Renal cortex interstitium (tissue), 11 donors: ENCODE measurements at regions not wholly inside any gene's neighbourhood (a gene's known extent, or its start where the extent isn't known, plus 50 kb on each side); places are given as distances from the start of the nearest gene placed in this dataset.
"Not testable (repeated sequence)": the region's sequence is repeated elsewhere in the genome, so short reads cannot be mapped to it uniquely, and the experiment has no call there.

Experiments used
- DNase-seq, 11 donors: peaks; one replicate each; pipeline ENCODE4 v3.0.0-alpha.2; 2013; ENCODE audit warnings: low read depth in 9 of 11, low spot score in 4 of 11; ENCODE audit errors: extremely low read depth in 1 of 11

DNA sequence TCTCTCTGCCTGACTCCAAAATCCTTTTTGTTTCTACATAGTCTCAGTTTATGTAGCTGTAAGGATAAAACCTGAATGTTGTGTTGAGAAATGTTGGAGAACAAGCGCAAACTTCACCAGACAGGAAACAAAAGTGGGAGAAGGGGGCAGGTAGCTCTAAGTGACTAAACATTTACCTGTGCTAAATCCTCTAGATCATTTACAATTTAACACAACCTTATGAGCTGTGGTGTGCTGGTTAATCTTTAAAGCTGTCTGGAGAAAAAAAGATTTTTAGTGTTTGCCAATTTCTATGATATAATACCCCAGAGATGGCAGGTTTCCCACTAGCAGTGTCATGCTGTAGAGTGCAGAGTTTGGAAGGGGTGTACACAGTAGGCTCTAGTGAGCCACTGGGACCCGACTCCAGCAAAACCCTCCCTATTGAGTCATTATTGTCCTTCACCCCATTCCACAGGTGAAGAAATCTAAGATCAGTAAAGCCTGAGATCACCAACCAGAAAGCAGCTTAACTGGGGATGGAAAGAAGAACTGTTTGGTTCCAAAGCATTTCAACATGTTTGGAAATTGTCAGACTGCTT is 992.0 kb downstream of the DCDC2C start:
- peak in 1 of 11 donors; percentile 9 for DNase-seq

DNA sequence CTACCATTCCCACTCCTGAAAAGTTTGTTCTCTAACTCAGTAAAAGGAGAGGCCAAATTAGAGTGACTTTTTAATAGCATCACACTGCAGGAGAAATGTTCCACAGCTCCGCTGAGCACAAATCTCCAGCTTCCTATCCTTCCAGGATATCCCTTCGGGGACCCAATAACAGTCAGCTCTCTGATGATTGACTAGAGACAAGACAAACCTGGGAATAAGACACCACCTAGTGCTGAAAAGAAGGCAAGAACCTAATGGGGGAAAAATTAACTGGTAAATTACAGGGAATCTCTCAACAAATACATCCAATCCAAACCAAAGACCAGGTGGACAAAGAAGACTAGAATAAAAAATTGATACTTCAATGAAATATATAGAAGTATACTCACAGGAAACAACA is 977.1 kb upstream of the SOX11 start:
- no peak for DNase-seq

DNA sequence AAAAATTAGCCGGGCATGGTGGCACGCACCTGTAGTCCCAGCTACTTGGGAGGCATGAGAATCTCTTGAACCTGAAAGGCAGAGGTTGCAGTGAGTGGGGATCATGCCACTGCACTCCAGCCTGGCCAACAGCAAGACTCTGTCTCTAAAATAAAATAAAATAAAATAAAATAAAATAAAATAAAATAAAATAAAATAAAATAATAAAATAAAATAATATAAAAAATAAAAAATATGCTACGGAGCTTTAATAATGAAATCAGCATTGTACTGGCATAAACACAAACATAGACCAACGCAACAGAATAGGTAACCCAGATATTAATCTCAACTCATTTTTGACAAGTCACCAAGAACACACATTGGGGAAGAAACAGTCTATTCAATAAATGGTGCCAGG is 973.4 kb upstream of the SOX11 start:
- DNase-seq = no peak

DNA sequence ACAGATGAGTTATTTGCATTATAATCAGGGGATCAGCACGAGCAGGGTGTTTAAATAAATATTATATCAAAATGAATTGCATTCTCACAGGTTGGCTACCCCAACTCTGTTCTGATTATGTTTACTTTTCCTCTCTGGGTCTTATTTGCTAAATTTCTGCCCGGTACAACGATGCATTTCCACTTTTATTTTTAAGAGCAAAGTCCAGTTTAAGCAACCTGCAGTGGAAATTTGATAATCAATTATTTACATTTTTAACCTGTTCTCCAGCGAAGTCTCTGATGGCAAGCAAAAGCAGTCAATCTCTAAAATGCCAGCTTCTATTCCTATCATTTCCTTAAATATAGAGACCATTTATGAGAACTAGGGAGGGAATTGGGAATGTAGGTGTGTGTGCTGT is 966.6 kb upstream of the SOX11 start:
- DNase-seq = no peak

DNA sequence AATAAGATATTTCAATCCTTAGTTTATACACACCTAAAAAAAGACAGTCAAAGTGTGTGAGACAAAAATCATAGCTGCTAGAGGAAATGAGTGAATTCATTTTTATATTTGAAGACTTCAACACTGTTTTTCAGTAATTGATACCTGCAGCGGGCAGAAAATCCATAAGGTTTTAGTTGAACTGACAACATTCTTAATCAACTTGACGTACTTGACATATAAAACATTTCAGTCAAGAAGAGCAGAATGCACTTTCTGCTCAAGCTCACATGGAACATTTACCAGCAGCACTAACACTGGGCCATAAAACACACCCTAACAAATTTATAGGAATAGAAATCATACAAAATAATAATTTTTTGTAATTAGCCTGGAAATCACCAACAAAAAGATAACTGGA is 959.6 kb upstream of the SOX11 start:
- no peak for DNase-seq

DNA sequence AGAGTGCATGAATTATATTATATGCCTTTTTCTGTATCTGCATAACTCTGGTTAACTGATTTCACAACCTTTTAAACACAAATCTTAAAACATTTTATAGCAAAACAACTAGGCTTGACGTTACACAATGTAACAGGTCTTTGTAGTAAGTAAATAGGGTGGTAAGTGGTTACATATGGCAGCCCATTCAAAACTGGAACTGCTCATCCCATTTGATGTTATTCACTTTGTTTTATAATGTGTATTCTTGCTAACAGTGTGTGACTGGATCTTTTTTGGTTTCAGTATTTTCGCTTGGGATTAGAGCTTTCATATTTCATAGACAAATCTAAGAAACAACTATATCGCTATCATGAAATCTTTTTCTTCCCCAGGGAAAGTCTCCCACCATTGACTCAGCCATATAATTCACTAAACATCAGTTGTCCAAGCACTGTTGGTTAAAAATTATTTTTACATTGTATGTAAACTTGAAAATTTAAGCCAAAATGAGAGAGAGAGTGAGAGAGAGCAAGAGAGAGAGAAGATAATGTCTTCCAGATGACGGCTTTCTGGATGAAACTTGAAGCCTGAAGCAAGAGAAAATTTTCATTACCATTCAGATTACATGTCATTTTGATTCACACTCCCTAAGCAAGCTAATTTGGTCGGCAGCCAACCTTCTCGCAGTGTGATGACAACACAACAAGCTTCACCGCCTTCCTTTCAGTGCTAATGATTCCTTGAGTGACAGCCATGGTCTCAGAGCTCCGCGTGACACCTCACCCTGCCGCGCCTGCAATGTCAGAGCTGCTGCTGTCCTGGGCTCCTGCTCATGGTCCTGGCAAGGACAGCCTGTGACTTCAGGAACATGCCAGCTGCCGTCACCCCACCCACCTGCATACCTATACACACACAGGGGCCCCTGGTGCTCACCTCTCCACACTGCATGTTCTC is 946.9 kb upstream of the SOX11 start:
- DNase-seq = peak in 9 of 11 donors; percentile 15 to 53 (median 34)

DNA sequence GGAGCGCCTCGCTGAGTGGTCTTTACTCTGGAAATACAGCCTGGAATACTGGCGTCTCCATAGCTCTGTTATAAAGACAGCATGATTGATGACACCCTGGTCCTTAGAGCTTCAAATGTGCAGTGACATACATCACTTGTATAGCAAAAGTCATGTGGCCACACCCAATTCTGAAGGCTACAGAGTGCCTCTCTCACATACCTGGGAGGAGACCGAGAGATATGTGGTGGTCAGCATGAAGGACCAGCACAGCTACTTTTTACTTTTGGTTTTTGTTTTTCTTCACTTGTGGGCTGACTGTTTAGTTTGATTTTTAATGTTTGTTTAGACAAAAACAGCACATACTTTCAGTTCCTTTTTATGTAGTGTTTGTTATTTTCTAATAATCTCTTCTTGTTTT is 938.5 kb upstream of the SOX11 start:
- DNase-seq = no peak

DNA sequence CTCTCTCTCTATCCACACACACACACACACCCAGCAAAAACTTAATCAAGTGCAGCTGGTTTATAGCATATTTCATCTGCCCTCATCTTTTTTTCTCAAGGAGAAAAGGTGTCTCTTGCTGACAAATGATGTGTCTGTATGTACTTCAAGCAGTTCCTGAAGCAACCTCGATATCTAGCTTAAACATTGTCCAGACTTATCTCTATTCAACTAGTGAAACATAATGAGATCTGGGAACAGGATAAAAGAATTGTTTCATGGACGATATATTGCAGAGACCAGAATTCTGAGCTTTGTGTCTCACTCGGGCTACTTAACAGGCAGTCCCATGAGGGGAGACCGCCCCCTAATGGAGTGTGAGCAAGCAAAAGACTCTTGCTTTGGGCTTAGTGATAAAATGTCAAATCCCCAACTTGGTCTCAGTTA is 929.2 kb upstream of the SOX11 start:
- DNase-seq = peak; percentile 36 to 82 (median 67)

DNA sequence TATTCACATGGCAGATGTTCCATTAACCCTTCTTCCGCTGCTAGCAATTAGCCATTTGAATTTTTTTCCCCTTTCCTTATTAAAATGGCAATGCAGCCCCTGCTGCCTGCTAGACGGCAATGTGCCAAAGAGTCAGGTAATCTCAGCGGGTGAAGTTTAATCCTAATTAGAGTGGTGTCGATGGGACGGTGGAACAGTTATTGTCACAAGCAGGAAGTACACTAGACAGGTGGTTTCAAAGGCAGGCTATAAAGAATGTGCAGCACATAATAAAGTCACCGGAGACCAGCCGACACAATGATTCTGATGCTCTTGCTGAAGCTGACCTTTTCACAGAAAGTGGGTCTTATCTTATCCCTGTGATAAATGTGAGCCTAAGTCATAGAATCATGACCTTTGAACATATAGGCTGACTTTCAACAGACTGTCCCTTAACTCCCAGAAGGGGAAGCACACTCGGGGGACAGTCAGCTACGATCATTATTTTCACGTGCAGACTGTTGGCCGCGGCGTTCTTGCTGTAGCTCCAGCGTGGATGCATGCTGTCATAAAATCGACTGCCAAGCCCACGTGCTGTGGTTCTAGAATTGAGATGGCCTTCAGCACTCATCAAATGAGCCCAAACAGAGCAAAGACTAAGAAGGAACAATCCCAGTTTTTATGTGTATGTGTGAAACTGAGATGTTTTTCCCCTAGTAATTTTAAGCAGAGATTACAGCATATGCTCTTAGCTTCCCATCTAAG is 926.2 kb upstream of the SOX11 start:
- no peak for DNase-seq

DNA sequence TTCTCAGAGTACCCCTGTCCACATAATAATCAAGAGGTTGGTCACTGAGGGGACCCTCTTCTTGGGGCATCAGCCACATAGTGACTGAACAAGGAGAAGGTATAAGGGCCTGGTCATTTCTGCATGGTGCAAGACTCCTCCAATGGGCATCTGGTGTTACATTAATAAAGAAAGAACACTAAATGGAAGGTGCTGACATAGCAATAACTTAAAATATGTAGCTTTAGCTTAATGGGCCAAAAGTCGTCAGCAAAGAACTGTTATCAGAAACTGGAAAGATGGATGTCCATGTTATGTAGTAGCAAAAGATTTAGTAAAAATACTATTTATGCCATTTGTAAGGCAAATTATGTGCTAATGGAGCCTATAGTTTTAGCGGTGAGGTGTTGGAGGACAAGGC is 916.5 kb upstream of the SOX11 start:
- DNase-seq = no peak

DNA sequence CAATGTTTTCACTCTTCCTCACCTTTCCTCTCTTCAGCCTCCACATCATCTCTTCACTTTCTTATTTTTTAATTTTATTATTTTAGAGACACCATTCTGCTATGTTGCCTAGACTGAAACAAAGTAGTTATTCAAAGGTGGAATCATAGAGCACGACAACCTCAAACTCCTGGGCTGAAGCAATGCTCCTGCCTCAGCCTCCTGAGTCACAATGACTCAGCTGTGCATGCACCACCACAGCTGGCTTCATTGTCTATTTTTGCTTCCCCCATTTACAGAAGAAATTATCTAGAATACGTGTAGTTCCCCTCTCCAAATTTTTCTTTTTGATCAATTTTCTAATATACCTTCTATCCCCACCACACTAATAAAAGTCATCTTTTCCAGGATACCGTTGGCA is 911.5 kb upstream of the SOX11 start:
- no peak for DNase-seq

DNA sequence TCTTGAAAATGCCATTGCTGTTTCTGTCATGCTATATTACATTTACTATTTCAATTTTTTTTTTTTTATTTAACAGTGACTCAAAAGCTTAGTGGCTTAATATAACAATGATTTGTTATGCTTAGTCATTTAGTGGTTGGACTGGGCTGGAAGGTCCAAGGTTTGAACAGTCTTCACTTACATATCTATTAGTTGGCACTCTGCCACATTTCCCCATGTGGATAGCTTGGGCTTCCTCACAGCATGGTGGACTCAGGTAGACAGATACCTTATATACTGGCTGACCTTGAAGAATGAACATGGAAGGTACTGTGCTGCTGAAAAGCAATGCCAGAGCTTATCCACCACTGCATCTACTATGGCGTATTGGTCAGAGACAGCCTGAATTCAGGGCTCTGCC is 909.5 kb upstream of the SOX11 start:
- DNase-seq = no peak

DNA sequence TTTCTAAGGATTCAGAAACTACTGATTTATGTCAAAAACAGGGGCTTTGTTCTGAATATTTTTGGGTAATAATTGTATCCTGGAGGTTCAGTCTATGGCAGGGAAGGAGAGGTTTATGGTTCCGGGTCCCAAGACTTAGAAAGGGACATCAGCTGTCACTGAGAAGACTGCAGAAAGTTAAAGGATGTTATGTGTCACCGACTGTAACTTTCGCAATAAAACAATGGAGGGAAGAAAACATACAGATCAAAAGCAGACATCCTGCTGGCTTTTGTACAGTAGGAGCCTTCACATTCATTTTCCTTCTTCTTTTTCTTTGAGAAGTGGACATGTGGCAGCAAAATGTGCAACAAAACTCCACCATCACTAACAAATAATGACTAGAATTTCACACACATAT is 900.7 kb upstream of the SOX11 start:
- peak in 5 of 11 donors; percentile 3 to 9 (median 4) for DNase-seq

DNA sequence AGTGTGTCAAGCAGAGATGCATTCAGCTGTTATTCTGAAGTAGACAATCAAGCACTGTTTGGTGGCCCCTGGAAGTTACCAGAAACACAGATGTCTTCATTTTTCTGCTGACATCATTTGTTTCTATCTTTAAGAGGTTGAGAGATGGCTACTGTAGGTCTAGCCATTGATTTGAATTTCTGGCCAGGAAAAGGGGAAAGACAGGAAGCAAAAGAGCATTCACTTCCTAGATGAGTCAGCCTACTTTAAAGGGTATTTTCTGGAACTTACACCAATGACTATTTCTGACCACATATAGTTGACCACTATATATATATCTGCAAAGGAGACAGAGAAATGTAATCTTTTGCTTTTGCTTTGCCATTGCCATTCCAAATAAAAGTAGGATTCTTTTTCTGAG is 900.1 kb upstream of the SOX11 start:
- peak in 2 of 11 donors; percentile 1 to 17 for DNase-seq

DNA sequence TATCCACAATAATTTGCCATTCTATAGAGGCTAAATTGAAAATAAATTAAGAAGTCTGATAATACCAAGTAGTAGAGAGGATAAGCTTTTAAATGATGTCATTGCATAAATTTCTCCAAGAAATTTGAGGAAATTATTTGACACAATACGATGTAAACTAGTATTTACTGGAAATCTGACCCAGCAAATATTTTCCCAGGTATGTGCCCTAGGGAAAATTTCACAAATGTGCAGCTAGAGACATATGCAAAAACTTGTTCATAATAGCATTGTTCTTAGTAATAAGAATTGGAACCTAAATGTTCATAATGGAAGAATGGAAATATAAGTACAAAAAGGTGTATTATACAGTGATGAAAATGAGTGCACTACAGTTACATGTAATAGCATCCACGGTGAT is 888.8 kb upstream of the SOX11 start:
- no peak for DNase-seq

DNA sequence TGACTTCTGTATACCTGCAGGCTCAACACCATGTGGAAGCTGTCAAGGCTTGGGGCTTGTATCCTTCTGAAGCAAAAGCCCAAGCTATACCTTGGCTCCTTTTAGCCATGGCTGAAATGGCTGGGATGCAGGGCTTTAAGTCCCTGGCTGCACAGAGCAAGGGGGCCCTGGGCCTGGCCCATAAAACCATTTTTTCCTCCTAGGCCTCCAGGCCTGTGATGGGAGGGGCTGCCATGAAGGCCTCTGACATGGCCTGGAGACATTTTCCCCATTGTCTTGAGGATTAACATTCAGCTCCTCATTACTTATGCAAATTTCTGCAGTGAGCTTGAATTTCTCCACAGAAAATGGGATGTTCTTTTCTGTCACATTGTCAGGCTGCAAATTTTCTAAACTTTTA is 878.0 kb upstream of the SOX11 start:
- not testable (repeated sequence) for DNase-seq

DNA sequence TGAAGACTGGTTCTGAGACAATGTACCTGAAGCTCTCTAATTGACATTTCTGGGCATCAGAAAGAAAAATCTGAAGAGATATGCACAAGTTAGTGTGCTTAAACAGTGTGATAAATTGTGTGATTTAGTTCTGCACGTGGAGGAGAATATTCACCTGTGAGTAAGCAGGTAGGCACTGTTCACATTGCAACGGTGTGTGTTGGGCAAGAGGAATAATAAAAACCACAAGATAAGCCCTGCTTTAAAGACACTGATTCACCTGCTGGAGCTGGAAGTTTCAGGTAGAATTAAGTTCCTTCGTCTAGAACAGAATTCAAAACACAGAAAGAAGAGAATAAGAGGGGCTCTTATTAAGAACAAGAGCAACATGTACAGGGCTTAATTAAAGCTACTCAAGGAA is 864.3 kb upstream of the SOX11 start:
- DNase-seq = no peak

DNA sequence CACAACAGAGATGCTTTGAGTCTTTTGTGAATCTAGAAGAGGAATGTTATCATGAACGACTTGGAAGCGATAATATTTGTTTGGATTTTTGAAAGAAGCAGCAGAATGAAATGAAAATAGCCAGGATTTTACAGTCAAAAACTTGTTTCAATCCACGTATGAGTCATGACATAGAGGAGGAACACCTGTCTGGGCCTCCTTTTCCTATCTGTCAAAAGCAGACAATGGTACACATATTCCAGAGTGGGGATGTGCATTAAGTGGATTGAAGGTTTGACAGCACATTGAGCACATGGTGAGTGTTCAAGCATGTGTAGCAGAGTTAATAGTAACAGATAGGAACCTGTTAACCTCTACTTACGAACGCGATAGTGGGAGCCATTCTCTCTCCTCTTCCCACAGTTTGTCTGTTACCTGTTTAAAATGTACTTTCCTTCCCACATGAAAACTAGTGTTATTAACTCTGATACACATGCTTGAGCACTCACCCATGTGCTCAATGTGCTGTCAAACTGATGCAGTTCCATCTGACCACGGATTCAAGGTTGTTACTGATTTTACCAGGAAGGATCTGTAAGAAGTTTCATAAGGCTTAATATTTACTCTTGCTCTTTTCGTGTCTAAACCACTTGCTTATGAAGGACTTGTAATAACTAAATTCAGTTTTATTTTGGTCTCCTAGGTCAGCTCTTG is 863.4 kb upstream of the SOX11 start:
- no peak for DNase-seq

DNA sequence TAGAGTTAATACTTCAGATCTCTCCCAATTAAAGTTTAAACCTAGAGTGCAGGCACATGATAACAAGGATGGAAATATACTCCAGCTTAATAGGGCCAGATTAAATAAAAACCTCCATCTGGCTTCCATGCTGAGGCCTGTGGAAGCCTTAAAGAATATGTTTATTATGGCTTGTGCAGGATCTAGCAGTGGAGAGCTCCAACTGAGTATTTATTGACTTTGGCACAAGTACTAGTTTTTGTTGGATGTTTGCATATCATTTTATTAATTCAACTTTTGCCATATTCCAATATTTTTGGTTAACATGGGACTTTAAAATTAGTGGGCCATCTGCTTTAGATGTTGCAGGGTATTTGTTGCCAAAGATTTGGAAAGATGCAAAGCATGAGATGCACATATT is 860.4 kb upstream of the SOX11 start:
- DNase-seq = peak in 2 of 11 donors; percentile 14 to 17
